Right atrium auricular region (tissue), 2 donors: ENCODE measurements at regions not wholly inside any gene's neighbourhood (a gene's known extent, or its start where the extent isn't known, plus 50 kb on each side); places are given as distances from the start of the nearest gene placed in this dataset.

Experiments
- DNase-seq: peaks from one replicate; pipeline ENCODE4 v3.0.0-alpha.2; 2019; ENCODE audit warnings: low spot score
- H3K27ac ChIP-seq, 2 donors: fragments of 200-600 bp; sonication (generic); 1 replicate in 1 of 2; 2 replicates in 1 of 2; pipeline ENCODE4 v1.5.1; 2016 to 2019
- H3K27me3 ChIP-seq, 2 donors: fragments of 200-600 bp; sonication (generic); one replicate each; pipeline versions ENCODE4 v1.5.1 to v1.6.0; 2017 to 2019
- H3K36me3 ChIP-seq: fragments of 200-600 bp; sonication (generic); one replicate; pipeline ENCODE4 v1.5.1; 2016
- H3K4me1 ChIP-seq, 2 donors: fragments of 200-600 bp; sonication (generic); one replicate each; pipeline versions ENCODE4 v1.5.1 to v1.6.0; 2017 to 2019
- H3K4me3 ChIP-seq, 2 donors: fragments of 200-600 bp; sonication (generic); 1 replicate in 1 of 2; 2 replicates in 1 of 2; pipeline ENCODE4 v1.5.1; 2017 to 2019; ENCODE audit warnings: mild to moderate bottlenecking in 1 of 2, moderate library complexity in 1 of 2
- H3K9me3 ChIP-seq, 2 donors: fragments of 200-600 bp; sonication (generic); one replicate each; pipeline ENCODE4 v1.5.1; 2019
- TF ChIP-seq, protein P1 (sequence below), 2 donors: fragments of 200-600 bp; sonication (generic); IDR thresholded peaks; one replicate each; pipeline ENCODE4 v1.5.1; 2019; ENCODE audit warnings: antibody characterized with exemption in 2 of 2

DNA sequence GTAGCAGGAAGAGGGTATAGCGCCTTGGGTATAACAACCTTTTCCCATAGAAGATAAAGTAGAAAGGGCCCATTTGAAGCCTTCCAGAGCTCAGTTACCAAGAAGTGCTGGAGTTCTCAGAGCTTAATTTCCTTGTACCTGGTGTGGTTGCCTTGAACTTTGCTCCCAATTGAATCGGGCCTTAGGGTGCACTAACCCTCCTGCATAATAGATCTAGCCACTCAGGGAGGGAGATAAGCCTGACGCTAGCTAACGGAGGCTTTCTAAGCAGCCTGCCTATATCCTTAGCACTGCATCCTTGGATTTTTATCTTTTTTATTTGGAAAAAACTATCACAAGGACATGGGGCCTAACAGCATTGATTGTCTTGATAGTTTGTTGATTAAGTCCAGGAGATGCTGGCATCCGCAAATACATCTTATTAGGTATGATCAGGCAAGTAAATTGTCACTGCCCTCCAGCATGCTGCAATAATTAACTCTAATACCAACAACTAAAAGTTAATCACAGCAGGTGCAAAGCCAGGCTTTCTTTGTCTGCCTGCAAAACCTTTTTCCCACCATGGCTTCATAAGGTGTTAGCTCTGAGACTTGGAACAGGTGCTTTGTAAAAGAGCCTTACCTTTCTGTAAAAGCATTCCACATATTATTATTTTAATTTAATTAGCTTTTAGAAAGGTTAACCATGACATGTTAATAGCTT lies 199.4 kb downstream of the SREK1 start:
- H3K4me1 ChIP-seq, result no peaks in the 10 kb centered on the region
- no peaks in the 10 kb centered on the region for H3K36me3 ChIP-seq
- H3K27me3 ChIP-seq, result no peaks in the 10 kb centered on the region
- peak overlapping the region; percentile 31 to 59 for H3K27ac ChIP-seq
- no peak for DNase-seq
- H3K9me3 ChIP-seq, result no peaks in the 10 kb centered on the region
- no peak overlapping the region for H3K4me3 ChIP-seq
- TF ChIP-seq, protein P1, sequence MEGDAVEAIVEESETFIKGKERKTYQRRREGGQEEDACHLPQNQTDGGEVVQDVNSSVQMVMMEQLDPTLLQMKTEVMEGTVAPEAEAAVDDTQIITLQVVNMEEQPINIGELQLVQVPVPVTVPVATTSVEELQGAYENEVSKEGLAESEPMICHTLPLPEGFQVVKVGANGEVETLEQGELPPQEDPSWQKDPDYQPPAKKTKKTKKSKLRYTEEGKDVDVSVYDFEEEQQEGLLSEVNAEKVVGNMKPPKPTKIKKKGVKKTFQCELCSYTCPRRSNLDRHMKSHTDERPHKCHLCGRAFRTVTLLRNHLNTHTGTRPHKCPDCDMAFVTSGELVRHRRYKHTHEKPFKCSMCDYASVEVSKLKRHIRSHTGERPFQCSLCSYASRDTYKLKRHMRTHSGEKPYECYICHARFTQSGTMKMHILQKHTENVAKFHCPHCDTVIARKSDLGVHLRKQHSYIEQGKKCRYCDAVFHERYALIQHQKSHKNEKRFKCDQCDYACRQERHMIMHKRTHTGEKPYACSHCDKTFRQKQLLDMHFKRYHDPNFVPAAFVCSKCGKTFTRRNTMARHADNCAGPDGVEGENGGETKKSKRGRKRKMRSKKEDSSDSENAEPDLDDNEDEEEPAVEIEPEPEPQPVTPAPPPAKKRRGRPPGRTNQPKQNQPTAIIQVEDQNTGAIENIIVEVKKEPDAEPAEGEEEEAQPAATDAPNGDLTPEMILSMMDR (IDR thresholded peaks at IDR 0.05), result no peak

GRCh38 chr5:66344544-66344943 lies 200.4 kb downstream of the SREK1 start:
- H3K27me3 ChIP-seq, result no peaks in the 10 kb centered on the region
- no peaks in the 10 kb centered on the region for H3K9me3 ChIP-seq
- peaks cover 0 to 6% of the 10 kb centered on the region in 2 donors for H3K4me1 ChIP-seq
- no peak overlapping the region for H3K4me3 ChIP-seq
- no peaks in the 10 kb centered on the region for H3K36me3 ChIP-seq
- no peak for DNase-seq
- TF ChIP-seq, protein P1 (IDR thresholded peaks at IDR 0.05), result no peak
- H3K27ac ChIP-seq, result peak overlapping the region; percentile 28 to 90

GRCh38 chr5:66345281-66345680 lies 201.2 kb downstream of the SREK1 start:
- H3K9me3 ChIP-seq, result no peaks in the 10 kb centered on the region
- DNase-seq, result no peak
- H3K27me3 ChIP-seq, result no peaks in the 10 kb centered on the region
- H3K4me3 ChIP-seq, result no peak overlapping the region
- H3K4me1 ChIP-seq, result peaks cover 0 to 6% of the 10 kb centered on the region in 2 donors
- TF ChIP-seq, protein P1 (IDR thresholded peaks at IDR 0.05), result no peak
- peaks cover 2% of the 10 kb centered on the region for H3K36me3 ChIP-seq
- peak overlapping the region; percentile 28 to 90 for H3K27ac ChIP-seq

GRCh38 chr5:66346869-66347268 lies 202.8 kb downstream of the SREK1 start:
- TF ChIP-seq, protein P1 (IDR thresholded peaks at IDR 0.05), result no peak
- H3K4me3 ChIP-seq, result no peak overlapping the region
- no peaks in the 10 kb centered on the region for H3K27me3 ChIP-seq
- no peak for DNase-seq
- peaks cover 0 to 6% of the 10 kb centered on the region in 2 donors for H3K4me1 ChIP-seq
- H3K27ac ChIP-seq, result peak overlapping the region in 1 of 2 donors; percentile 90
- peaks cover 14% of the 10 kb centered on the region for H3K36me3 ChIP-seq
- no peaks in the 10 kb centered on the region for H3K9me3 ChIP-seq

- no peak for DNase-seq
These were observed 204.5 kb downstream of the SREK1 start for GRCh38 chr5:66348387-66349125.

More at GRCh38 chr5:66348387-66349125, 204.5 kb downstream of the SREK1 start:
- Histone ChIP-seq H3K9me3 (no peaks in the 10 kb centered on the region), H3K36me3 (peaks cover 14% of the 10 kb centered on the region), H3K27ac (peak overlapping the region; percentile 60 to 90), H3K4me1 (peaks cover 0 to 6% of the 10 kb centered on the region in 2 donors), H3K27me3 (no peaks in the 10 kb centered on the region), H3K4me3 (no peak overlapping the region)
- TF ChIP-seq, protein P1 (IDR thresholded peaks at IDR 0.05), result no peak
